Smooth muscle cell (in vitro differentiated cells): ENCODE measurements at regions not wholly inside any gene's neighbourhood (a gene's known extent, or its start where the extent isn't known, plus 50 kb on each side); places are given as distances from the start of the nearest gene placed in this dataset.

Experiments used
- DNase-seq: peaks from one replicate; lab custom pipeline; 2025; ENCODE audit not compliant: unreplicated experiment; lab: John Stamatoyannopoulos, UW
- H2AFZ ChIP-seq: fragments of 200-600 bp; sonication (generic); 2 replicates; pipeline ENCODE4 v1.6.0; 2016; ENCODE audit warnings: antibody characterized with exemption, low read depth, mild to moderate bottlenecking
- H3F3A ChIP-seq: fragments of 200-600 bp; sonication (generic); 2 replicates; pipeline ENCODE4 v1.6.0; 2017; ENCODE audit warnings: antibody characterized with exemption, low read depth
- H3K27ac ChIP-seq: fragments of 200-600 bp; sonication (generic); 2 replicates; pipeline ENCODE4 v1.5.1; 2016; ENCODE audit warnings: low read depth, mild to moderate bottlenecking
- H3K27me3 ChIP-seq: fragments of 200-600 bp; sonication (generic); 2 replicates; pipeline ENCODE4 v1.6.1; 2016; ENCODE audit warnings: low read depth, mild to moderate bottlenecking
- H3K36me3 ChIP-seq: fragments of 200-600 bp; sonication (generic); 2 replicates; pipeline ENCODE4 v1.5.1; 2016; ENCODE audit warnings: low read depth
- H3K4me1 ChIP-seq: fragments of 200-600 bp; sonication (generic); 2 replicates; pipeline ENCODE4 v1.5.1; 2016; ENCODE audit warnings: low read depth
- H3K4me2 ChIP-seq: fragments of 200-600 bp; sonication (generic); 2 replicates; pipeline ENCODE4 v1.6.0; 2016; ENCODE audit warnings: mild to moderate bottlenecking
- H3K4me3 ChIP-seq: fragments of 200-600 bp; sonication (generic); 2 replicates; pipeline ENCODE4 v1.5.1; 2016; ENCODE audit warnings: mild to moderate bottlenecking
- H3K79me2 ChIP-seq: fragments of 200-600 bp; sonication (generic); 2 replicates; pipeline ENCODE4 v1.6.0; 2016; ENCODE audit warnings: low read depth, mild to moderate bottlenecking
- H3K9ac ChIP-seq: fragments of 200-600 bp; sonication (generic); 2 replicates; pipeline ENCODE4 v1.6.0; 2016; ENCODE audit warnings: low read depth
- H3K9me3 ChIP-seq: fragments of 200-600 bp; sonication (generic); replicated peaks from 2 replicates; pipeline ENCODE4 v1.5.1; 2016; ENCODE audit warnings: low read depth
- H4K20me1 ChIP-seq: fragments of 200-600 bp; sonication (generic); 2 replicates; pipeline ENCODE4 v1.6.0; 2016; ENCODE audit warnings: low read depth
- WGBS: methylation state at CpG from one replicate; pipeline ENCODE4 v1.1.7; 2016; ENCODE audit warnings: low lambda C conversion rate; 5-methylcytosine and 5-hydroxymethylcytosine counted together
- TF ChIP-seq, protein P1 (sequence below): fragments of 200-600 bp; sonication (generic); IDR thresholded peaks from 2 replicates; pipeline ENCODE4 v1.5.1; 2017; ENCODE audit warnings: borderline replicate concordance, mild to moderate bottlenecking, antibody characterized with exemption; ENCODE audit not compliant: insufficient read depth, poor library complexity, severe bottlenecking

DNA sequence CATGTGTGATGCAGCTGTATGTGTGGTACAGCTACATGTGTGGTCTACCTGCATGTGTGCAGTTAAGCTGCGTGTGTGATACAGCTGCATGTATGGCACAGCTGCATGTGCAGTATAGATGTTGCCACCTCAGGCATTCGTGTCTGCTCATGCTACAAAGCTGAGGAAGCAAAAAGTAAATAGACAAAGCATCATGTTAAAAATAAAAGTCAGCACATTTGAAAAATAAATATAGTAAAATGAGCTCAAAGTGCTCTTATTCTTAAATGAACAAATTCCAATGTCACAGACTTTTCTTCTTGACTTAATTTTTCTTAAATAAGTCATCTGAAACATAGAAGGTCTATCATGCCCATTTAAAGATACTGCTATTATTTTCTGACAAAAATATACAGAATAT lies 519.3 kb upstream of the SOX11 start:
- WGBS, result 85% methylated on average over 2 of the region's 2 CpGs

DNA sequence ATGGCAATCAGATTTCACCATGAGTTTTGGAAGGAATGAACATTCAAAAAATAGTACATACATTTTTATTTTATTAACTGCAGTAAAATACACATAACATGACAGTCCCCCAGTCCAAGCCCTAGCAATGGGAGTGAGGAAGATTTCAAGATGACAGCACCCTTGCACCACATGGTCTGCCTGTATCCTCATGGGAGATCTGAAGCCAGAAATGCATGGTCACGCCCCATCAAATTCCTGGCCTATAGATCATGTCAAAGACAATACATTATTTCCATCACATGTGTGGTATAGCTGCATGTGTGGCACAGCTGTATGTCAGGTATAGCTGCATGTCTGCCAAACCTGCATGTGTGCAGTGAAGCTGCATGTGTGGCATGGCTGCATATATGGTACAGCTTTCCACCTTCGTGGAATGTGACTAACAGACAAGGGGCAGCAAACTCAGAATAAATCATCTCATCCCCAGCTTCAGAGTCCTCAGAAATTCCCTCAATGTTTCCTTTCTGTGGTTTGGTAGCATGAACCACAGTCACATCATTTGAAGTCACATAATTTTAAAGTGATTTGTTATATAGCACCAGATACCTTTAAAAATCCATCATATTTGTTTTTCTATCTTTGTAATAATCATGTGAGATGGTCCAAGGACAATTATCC lies 518.2 kb upstream of the SOX11 start:
- Histone ChIP-seq H3K9ac (no peak overlapping the region), H3K27ac (no peak overlapping the region), H3K36me3 (no peaks in the 10 kb centered on the region), H3K4me1 (no peaks in the 10 kb centered on the region), H3F3A (no peaks in the 10 kb centered on the region), H3K4me3 (no peak overlapping the region), H2AFZ (no peak overlapping the region), H3K27me3 (no peaks in the 10 kb centered on the region), H3K9me3 (no peaks in the 10 kb centered on the region), H3K4me2 (no peak overlapping the region), H3K79me2 (no peaks in the 10 kb centered on the region), H4K20me1 (no peaks in the 10 kb centered on the region)
- TF ChIP-seq, protein P1, sequence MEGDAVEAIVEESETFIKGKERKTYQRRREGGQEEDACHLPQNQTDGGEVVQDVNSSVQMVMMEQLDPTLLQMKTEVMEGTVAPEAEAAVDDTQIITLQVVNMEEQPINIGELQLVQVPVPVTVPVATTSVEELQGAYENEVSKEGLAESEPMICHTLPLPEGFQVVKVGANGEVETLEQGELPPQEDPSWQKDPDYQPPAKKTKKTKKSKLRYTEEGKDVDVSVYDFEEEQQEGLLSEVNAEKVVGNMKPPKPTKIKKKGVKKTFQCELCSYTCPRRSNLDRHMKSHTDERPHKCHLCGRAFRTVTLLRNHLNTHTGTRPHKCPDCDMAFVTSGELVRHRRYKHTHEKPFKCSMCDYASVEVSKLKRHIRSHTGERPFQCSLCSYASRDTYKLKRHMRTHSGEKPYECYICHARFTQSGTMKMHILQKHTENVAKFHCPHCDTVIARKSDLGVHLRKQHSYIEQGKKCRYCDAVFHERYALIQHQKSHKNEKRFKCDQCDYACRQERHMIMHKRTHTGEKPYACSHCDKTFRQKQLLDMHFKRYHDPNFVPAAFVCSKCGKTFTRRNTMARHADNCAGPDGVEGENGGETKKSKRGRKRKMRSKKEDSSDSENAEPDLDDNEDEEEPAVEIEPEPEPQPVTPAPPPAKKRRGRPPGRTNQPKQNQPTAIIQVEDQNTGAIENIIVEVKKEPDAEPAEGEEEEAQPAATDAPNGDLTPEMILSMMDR, result no peak
- WGBS, result 97% methylated on average over 2 of the region's 2 CpGs
- DNase-seq, result no peak

More for the DNA sequence above, 519.3 kb upstream of the SOX11 start:
- H3K9me3 ChIP-seq, result no peaks in the 10 kb centered on the region
- no peaks in the 10 kb centered on the region for H3K4me1 ChIP-seq
- no peak for DNase-seq
- no peak overlapping the region for H3K4me2 ChIP-seq
- H3K27ac ChIP-seq, result no peak overlapping the region
- H3K4me3 ChIP-seq, result no peak overlapping the region
- H4K20me1 ChIP-seq, result no peaks in the 10 kb centered on the region
- H3K27me3 ChIP-seq, result no peaks in the 10 kb centered on the region
- H3F3A ChIP-seq, result no peaks in the 10 kb centered on the region
- TF ChIP-seq, protein P1, result no peak
- no peak overlapping the region for H2AFZ ChIP-seq
- H3K36me3 ChIP-seq, result no peaks in the 10 kb centered on the region
- no peak overlapping the region for H3K9ac ChIP-seq
- no peaks in the 10 kb centered on the region for H3K79me2 ChIP-seq

DNA sequence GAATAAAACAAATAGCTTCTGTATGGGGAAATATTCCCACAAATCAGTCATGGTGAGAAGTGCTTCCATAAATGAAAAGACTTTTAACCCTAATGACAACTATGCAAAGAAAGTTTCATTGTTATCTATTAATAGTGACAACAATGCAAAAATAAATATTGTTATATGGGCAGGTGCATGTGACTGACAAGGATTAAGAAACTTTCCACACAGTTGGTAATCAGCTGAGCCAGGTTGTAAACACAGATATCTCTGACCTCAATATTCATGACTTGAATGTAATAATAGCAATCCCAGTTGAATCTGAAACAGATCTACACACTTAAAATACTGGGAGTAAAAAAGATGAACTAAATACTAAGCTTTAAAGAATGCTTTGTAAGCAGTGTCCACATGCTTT lies 517.0 kb upstream of the SOX11 start:
- Histone ChIP-seq H3K9ac (no peak overlapping the region), H3K9me3 (no peaks in the 10 kb centered on the region), H2AFZ (no peak overlapping the region), H3F3A (no peaks in the 10 kb centered on the region), H3K27me3 (no peaks in the 10 kb centered on the region), H3K36me3 (no peaks in the 10 kb centered on the region), H3K4me1 (no peaks in the 10 kb centered on the region), H3K27ac (no peak overlapping the region), H3K4me2 (no peak overlapping the region), H4K20me1 (no peaks in the 10 kb centered on the region), H3K4me3 (no peak overlapping the region), H3K79me2 (no peaks in the 10 kb centered on the region)
- TF ChIP-seq, protein P1, result no peak
- DNase-seq, result no peak

DNA sequence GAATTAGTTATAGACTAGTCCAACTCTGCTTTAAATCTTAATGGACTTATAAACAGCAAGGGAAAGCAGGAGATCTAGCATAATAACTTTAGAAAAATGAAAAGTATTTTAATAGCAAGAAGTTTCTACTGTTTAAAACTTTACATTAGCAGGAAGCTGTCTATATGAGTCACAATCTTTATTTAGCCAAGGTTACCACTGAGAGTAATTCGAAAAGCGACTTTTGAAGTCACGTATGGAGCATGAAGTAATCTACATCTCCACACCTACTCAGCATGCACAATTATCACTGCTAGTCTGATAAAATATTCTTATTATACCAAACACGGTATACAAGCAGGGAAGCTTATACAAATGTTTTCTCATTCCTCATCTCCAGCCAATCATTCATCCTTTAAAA lies 515.4 kb upstream of the SOX11 start:
- WGBS, result 49% methylated on average over 4 of the region's 4 CpGs
- Histone ChIP-seq H3K27me3 (no peaks in the 10 kb centered on the region), H3F3A (no peaks in the 10 kb centered on the region), H3K27ac (no peak overlapping the region), H3K9ac (no peak overlapping the region), H3K79me2 (no peaks in the 10 kb centered on the region), H3K4me2 (no peak overlapping the region), H3K4me3 (no peak overlapping the region), H2AFZ (peak overlapping the region; percentile 21), H3K36me3 (no peaks in the 10 kb centered on the region), H3K9me3 (no peaks in the 10 kb centered on the region), H4K20me1 (no peaks in the 10 kb centered on the region), H3K4me1 (no peaks in the 10 kb centered on the region)
- TF ChIP-seq, protein P1, result no peak
- DNase-seq, result no peak
